HEK293 (cell line): ENCODE measurements at regions not wholly inside any gene's neighbourhood (a gene's known extent, or its start where the extent isn't known, plus 50 kb on each side); places are given as distances from the start of the nearest gene placed in this dataset.

ENCODE experiments used
- CTCF ChIA-PET: fragments of 350-600 bp; formaldehyde crosslinking; extraction: SDS; loops from one replicate; lab custom pipeline; 2021; ENCODE audit warnings: antibody characterized with exemption; lab: Yijun Ruan, JAX
- POLR2A ChIA-PET: fragments of 300-600 bp; formaldehyde crosslinking; extraction: SDS; loops from one replicate; lab custom pipeline; 2020; ENCODE audit warnings: antibody characterized with exemption, inconsistent platforms; lab: Yijun Ruan, JAX
- H3K27ac ChIP-seq: fragments of 200-500 bp; sonication (Bioruptor generic); 2 replicates; pipeline ENCODE4 v1.5.1; 2014; ENCODE audit warnings: low read depth, low read length, control low read depth, inconsistent platforms; ENCODE audit errors: extremely low read depth
- H3K36me3 ChIP-seq, 2 experiments: fragments of 200-500 bp in 1 of 2; sonication (Bioruptor generic) in 1 of 2; 1 replicate in 1 of 2; 2 replicates in 1 of 2; pipeline ENCODE4 v1.5.1; 2014 to 2017; ENCODE audit warnings: inconsistent platforms in 2 of 2, low read length in 2 of 2; ENCODE audit not compliant: control insufficient read depth in 2 of 2, insufficient read depth in 1 of 2
- H3K4me1 ChIP-seq: fragments of 200-500 bp; sonication (Bioruptor generic); 2 replicates; pipeline ENCODE4 v1.5.1; 2014; ENCODE audit warnings: mild to moderate bottlenecking, low read length, inconsistent platforms; ENCODE audit not compliant: control insufficient read depth, insufficient read depth
- H3K4me3 ChIP-seq: 2 replicates; pipeline ENCODE4 v1.5.1; 2011; ENCODE audit warnings: low read depth, mild to moderate bottlenecking, control low read depth, low read length, moderate library complexity
- H3K9me3 ChIP-seq: fragments of 200-500 bp; sonication (Bioruptor generic); 2 replicates; pipeline ENCODE4 v1.5.1; 2014; ENCODE audit warnings: low read depth, low read length, inconsistent platforms; ENCODE audit not compliant: control insufficient read depth, insufficient read depth
- EGR2 ChIP-seq: fragments of 450-650 bp; formaldehyde crosslinking; IDR thresholded peaks from 2 replicates; pipeline ENCODE4 v1.5.1; 2016; ENCODE audit warnings: low read depth, missing biosample characterization, missing genetic modification characterization
- ELK4 ChIP-seq: IDR thresholded peaks from 2 replicates; pipeline ENCODE4 v1.6.1; 2011; ENCODE audit warnings: mild to moderate bottlenecking, low read depth, low read length, borderline replicate concordance
- PRDM6 ChIP-seq: fragments of 450-650 bp; formaldehyde crosslinking; IDR thresholded peaks from 2 replicates; pipeline ENCODE4 v1.5.1; 2017; ENCODE audit warnings: missing biosample characterization, missing genetic modification characterization
- REST ChIP-seq: fragments of 450-650 bp; formaldehyde crosslinking; IDR thresholded peaks from 2 replicates; pipeline ENCODE4 v1.5.1; 2016; ENCODE audit warnings: missing biosample characterization, missing genetic modification characterization
- SP3 ChIP-seq: fragments of 450-650 bp; formaldehyde crosslinking; IDR thresholded peaks from 2 replicates; pipeline ENCODE4 v1.5.1; 2016; ENCODE audit warnings: missing biosample characterization, missing genetic modification characterization
- WT1 ChIP-seq: fragments of 450-650 bp; formaldehyde crosslinking; IDR thresholded peaks from 2 replicates; pipeline ENCODE4 v1.5.1; 2016; ENCODE audit warnings: missing biosample characterization, missing genetic modification characterization
- ZBTB1 ChIP-seq: fragments of 450-650 bp; formaldehyde crosslinking; IDR thresholded peaks from 2 replicates; pipeline ENCODE4 v1.5.1; 2016; ENCODE audit warnings: missing biosample characterization, missing genetic modification characterization
- ZFP37 ChIP-seq: fragments of 450-650 bp; formaldehyde crosslinking; IDR thresholded peaks from 2 replicates; pipeline ENCODE4 v1.5.1; 2016; ENCODE audit warnings: missing biosample characterization, missing genetic modification characterization
- ZFP69B ChIP-seq: fragments of 450-650 bp; formaldehyde crosslinking; IDR thresholded peaks from 2 replicates; pipeline ENCODE4 v1.5.1; 2016; ENCODE audit warnings: missing biosample characterization, missing genetic modification characterization
- ZNF133 ChIP-seq: fragments of 450-650 bp; formaldehyde crosslinking; IDR thresholded peaks from 2 replicates; pipeline ENCODE4 v1.5.1; 2016; ENCODE audit warnings: missing biosample characterization, missing genetic modification characterization
- ZNF148 ChIP-seq: fragments of 450-650 bp; formaldehyde crosslinking; IDR thresholded peaks from 2 replicates; pipeline ENCODE4 v1.5.0; 2017; ENCODE audit warnings: missing biosample characterization, missing genetic modification characterization, borderline replicate concordance
- ZNF155 ChIP-seq: fragments of 450-650 bp; formaldehyde crosslinking; IDR thresholded peaks from 2 replicates; pipeline ENCODE4 v1.5.1; 2016; ENCODE audit warnings: missing biosample characterization, missing genetic modification characterization
- ZNF292 ChIP-seq: fragments of 450-650 bp; formaldehyde crosslinking; IDR thresholded peaks from 2 replicates; pipeline ENCODE4 v1.5.1; 2016; ENCODE audit warnings: low read depth, missing biosample characterization, missing genetic modification characterization, borderline replicate concordance
- ZNF335 ChIP-seq: fragments of 450-650 bp; formaldehyde crosslinking; conservative IDR thresholded peaks from 2 replicates; pipeline ENCODE4 v1.5.1; 2016; ENCODE audit warnings: missing biosample characterization, missing genetic modification characterization
- ZNF354C ChIP-seq: fragments of 450-650 bp; formaldehyde crosslinking; IDR thresholded peaks from 2 replicates; pipeline ENCODE4 v1.5.1; 2016; ENCODE audit warnings: missing biosample characterization, missing genetic modification characterization, low read depth, borderline replicate concordance
- ZNF623 ChIP-seq: fragments of 450-650 bp; formaldehyde crosslinking; IDR thresholded peaks from 2 replicates; pipeline ENCODE4 v1.5.1; 2016; ENCODE audit warnings: missing biosample characterization, missing genetic modification characterization
- ZNF830 ChIP-seq: fragments of 450-650 bp; IDR thresholded peaks from 2 replicates; pipeline ENCODE4 v1.5.0; 2018; ENCODE audit warnings: missing biosample characterization, missing genetic modification characterization, low read depth, mild to moderate bottlenecking, moderate library complexity
- ZSCAN16 ChIP-seq: fragments of 450-650 bp; formaldehyde crosslinking; IDR thresholded peaks from 2 replicates; pipeline ENCODE4 v1.5.1; 2016; ENCODE audit warnings: missing biosample characterization, missing genetic modification characterization
- ZSCAN23 ChIP-seq: fragments of 450-650 bp; formaldehyde crosslinking; IDR thresholded peaks from 2 replicates; pipeline ENCODE4 v1.5.1; 2016; ENCODE audit warnings: missing biosample characterization, missing genetic modification characterization

GRCh38 chr17:13746404-13746803 is 144.7 kb upstream of the HS3ST3A1 start:
- Histone ChIP-seq H3K4me3 (no peak overlapping the region), H3K9me3 (no peaks in the 10 kb centered on the region), H3K27ac (no peak overlapping the region), H3K36me3 (no peaks in the 10 kb centered on the region), H3K4me1 (peaks cover 5% of the 10 kb centered on the region)
- TF ChIP-seq ZNF133 (tag by site-specific recombination): no peak
- no peak for TF ChIP-seq ZFP37 (tag by site-specific recombination)
- TF ChIP-seq ZNF155 (tag by site-specific recombination): no peak
- no peak for TF ChIP-seq ZBTB1 (tag by site-specific recombination)
- TF ChIP-seq SP3 (tag by site-specific recombination): no peak
- TF ChIP-seq ZNF292 (tag by site-specific recombination): no peak
- TF ChIP-seq ZNF830: no peak
- TF ChIP-seq EGR2 (tag by site-specific recombination): no peak
- no peak for TF ChIP-seq ZNF148 (tag by site-specific recombination)
- no peak for TF ChIP-seq ELK4
- no peak for TF ChIP-seq WT1 (tag by site-specific recombination)
- TF ChIP-seq REST: no peak
- TF ChIP-seq ZSCAN23: no peak
- no peak for TF ChIP-seq ZSCAN16
- no peak for TF ChIP-seq ZNF335
- TF ChIP-seq ZNF354C (tag by site-specific recombination): no peak
- TF ChIP-seq ZFP69B (tag by site-specific recombination): no peak
- TF ChIP-seq ZNF623 (tag by site-specific recombination): no peak
- TF ChIP-seq PRDM6 (tag by site-specific recombination): no peak
- POLR2A ChIA-PET: interaction anchor here (0.5 kb wide), 1 partner anchor 66 kb away, joined by 4 read pairs; no protein-coding TSS in a partner anchor
- CTCF ChIA-PET: no interaction called here
